Activated naive CD8-positive, alpha-beta T cell (primary cell): ENCODE measurements at regions not wholly inside any gene's neighbourhood (a gene's known extent, or its start where the extent isn't known, plus 50 kb on each side); places are given as distances from the start of the nearest gene placed in this dataset.
"Not testable (repeated sequence)": the region's sequence is repeated elsewhere in the genome, so short reads cannot be mapped to it uniquely, and the experiment has no call there.

Source experiments
- H3K27ac Mint-ChIP-seq: one replicate; pipeline ENCODE4 v1.8.0; 2021; ENCODE audit warnings: mixed read lengths
- H3K27me3 Mint-ChIP-seq: one replicate; pipeline ENCODE4 v1.8.0; 2021; ENCODE audit warnings: mixed read lengths
- H3K36me3 Mint-ChIP-seq: one replicate; pipeline ENCODE4 v1.8.0; 2021; ENCODE audit warnings: mixed read lengths
- H3K4me1 Mint-ChIP-seq: one replicate; pipeline ENCODE4 v1.8.0; 2021; ENCODE audit warnings: low read depth, mixed read lengths
- H3K4me3 Mint-ChIP-seq: one replicate; pipeline ENCODE4 v1.8.0; 2021; ENCODE audit warnings: mild to moderate bottlenecking, mixed read lengths
- H3K9me3 Mint-ChIP-seq: one replicate; pipeline ENCODE4 v1.8.0; 2021; ENCODE audit warnings: low read depth, mixed read lengths

DNA sequence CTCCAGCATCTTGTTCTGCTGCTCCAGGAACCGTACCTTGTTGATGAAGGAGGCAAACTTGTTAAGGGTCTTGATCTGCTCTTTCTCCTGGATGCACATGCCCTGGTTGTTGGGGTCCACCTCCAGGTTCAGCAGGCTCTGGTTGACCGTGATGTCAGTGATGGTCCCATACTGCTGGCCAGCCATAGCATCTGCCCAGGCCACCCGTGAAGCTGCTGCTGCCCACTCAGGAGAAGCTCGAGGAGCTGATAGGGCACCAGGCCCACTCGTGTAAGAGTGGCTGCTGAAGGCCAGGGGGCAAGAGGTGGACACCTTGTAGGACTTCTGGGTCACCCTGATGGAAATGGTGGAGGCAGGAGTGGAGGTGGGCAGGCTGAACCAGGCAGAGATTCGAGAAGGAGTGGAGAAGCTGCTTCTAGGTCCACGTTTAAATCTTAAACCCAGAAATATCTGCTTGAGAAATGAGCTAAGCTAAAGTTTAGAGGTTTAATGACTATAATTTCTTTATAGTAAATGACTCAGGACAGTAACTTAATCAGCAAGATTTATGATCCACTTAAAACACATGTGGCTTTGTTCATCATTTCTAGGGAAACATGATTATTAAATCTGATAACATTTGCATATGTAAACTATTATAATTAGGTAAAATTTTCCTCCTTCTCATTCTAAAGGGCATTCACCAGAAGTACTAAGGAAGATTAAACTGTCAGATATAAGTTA, 358.7 kb upstream of the SETBP1 start:
- no peaks in the 10 kb centered on the region for H3K27me3 Mint-ChIP-seq
- no peaks in the 10 kb centered on the region for H3K36me3 Mint-ChIP-seq
- peaks cover 3% of the 10 kb centered on the region for H3K9me3 Mint-ChIP-seq
- no peaks in the 10 kb centered on the region for H3K4me1 Mint-ChIP-seq
- H3K4me3 Mint-ChIP-seq = no peak overlapping the region
- H3K27ac Mint-ChIP-seq = no peak overlapping the region

DNA sequence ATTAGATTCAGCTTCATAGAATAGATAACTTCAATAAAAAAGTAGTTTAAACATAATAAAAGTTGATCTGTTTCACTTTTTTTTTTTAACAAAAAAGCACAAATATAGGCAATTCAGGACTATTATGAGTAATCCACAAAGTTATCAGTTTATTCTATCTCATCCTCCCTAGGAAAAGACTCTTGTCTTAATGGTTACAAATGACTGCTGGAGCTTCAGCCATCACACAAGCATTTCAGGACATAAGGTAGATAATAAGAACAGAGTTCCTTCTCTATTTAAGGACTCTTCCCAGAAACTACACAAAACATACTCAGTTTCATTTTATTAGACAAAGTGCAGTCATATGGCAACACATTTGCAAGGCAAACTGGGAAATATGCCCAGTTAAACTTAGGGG, 357.6 kb upstream of the SETBP1 start:
- Mint-ChIP-seq H3K27ac (no peak overlapping the region), H3K9me3 (peaks cover 3% of the 10 kb centered on the region), H3K27me3 (no peaks in the 10 kb centered on the region), H3K4me1 (no peaks in the 10 kb centered on the region), H3K36me3 (no peaks in the 10 kb centered on the region), H3K4me3 (no peak overlapping the region)

DNA sequence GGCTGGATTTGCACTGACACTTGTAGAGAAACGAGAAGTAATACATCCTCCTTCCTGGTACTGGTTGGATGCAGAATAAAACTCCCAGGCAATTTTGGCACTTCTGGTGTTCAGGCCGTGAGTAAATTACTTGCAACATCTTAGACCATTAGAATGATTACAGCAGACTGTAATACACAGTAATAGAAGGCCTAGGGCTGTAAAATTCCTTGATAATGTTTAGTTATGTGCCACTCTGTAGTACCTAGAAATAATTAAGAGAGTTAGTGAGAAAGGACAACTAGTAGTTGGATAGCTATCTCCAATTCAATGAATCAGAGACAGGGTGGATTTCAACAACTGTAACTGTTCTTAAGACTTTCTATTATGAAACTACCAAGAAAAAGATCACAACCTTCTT, 356.3 kb upstream of the SETBP1 start:
- H3K4me1 Mint-ChIP-seq = no peaks in the 10 kb centered on the region
- no peaks in the 10 kb centered on the region for H3K27me3 Mint-ChIP-seq
- no peak overlapping the region for H3K4me3 Mint-ChIP-seq
- no peaks in the 10 kb centered on the region for H3K36me3 Mint-ChIP-seq
- peaks cover 3% of the 10 kb centered on the region for H3K9me3 Mint-ChIP-seq
- no peak overlapping the region for H3K27ac Mint-ChIP-seq

- no peak overlapping the region for H3K27ac Mint-ChIP-seq
- H3K4me1 Mint-ChIP-seq = no peaks in the 10 kb centered on the region
- no peak overlapping the region for H3K4me3 Mint-ChIP-seq
- no peaks in the 10 kb centered on the region for H3K27me3 Mint-ChIP-seq
- peaks cover 3% of the 10 kb centered on the region for H3K9me3 Mint-ChIP-seq
- no peaks in the 10 kb centered on the region for H3K36me3 Mint-ChIP-seq
Measured at GRCh38 chr18:44325903-44326635, 354.6 kb upstream of the SETBP1 start.

DNA sequence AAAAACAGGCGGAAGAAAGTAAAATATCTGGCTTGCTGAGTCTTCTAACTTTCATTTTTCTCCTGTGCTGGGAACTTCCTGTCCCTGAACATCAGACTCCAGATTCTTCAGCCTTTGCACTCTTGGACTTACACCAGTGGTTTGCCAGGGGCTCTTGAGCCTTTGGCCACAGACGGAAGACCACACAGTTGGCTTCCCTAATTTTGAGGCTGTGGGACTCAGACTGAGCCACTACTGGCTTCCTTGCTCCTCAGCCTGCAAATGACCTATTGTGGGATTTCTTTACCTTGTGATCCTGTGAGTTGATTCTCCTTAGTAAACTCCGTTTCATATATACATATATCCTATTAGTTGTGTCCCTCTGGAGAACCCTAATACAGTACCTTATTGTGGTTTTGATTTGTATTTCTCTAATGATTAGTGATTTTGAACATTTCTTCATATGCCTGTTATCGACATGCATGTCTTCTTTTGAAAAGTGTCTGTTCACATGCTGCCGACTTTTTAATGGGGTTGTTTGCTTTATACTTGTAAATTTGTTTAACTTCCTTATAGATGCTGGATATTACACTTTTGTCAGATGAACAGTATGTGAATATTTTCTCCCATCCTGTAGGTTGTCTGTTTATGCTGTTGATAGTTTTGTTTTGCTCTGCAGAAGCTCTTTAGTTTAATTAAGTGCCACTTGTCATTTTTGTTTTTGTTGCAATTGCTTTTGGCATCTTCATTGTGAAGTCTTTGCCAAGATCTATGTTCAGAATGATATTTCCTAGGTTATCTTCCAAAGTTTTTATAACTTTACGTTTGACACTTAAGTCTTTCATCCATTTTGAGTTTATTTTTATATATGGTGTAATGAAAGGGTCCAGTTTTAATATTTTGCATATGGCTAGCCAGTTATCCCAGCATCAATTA, 348.8 kb upstream of the SETBP1 start:
- H3K9me3 Mint-ChIP-seq = peaks cover 8% of the 10 kb centered on the region
- no peak overlapping the region for H3K27ac Mint-ChIP-seq
- H3K4me1 Mint-ChIP-seq = no peaks in the 10 kb centered on the region
- H3K4me3 Mint-ChIP-seq = no peak overlapping the region
- no peaks in the 10 kb centered on the region for H3K36me3 Mint-ChIP-seq
- H3K27me3 Mint-ChIP-seq = no peaks in the 10 kb centered on the region

GRCh38 chr18:44341759-44342158, 338.9 kb upstream of the SETBP1 start:
- H3K27ac Mint-ChIP-seq = no peak overlapping the region
- H3K36me3 Mint-ChIP-seq = no peaks in the 10 kb centered on the region
- H3K9me3 Mint-ChIP-seq = peaks cover 28% of the 10 kb centered on the region
- no peaks in the 10 kb centered on the region for H3K4me1 Mint-ChIP-seq
- H3K27me3 Mint-ChIP-seq = no peaks in the 10 kb centered on the region
- H3K4me3 Mint-ChIP-seq = no peak overlapping the region

GRCh38 chr18:44342162-44342561, 338.5 kb upstream of the SETBP1 start:
- H3K27ac Mint-ChIP-seq = no peak overlapping the region
- no peaks in the 10 kb centered on the region for H3K4me1 Mint-ChIP-seq
- no peak overlapping the region for H3K4me3 Mint-ChIP-seq

DNA sequence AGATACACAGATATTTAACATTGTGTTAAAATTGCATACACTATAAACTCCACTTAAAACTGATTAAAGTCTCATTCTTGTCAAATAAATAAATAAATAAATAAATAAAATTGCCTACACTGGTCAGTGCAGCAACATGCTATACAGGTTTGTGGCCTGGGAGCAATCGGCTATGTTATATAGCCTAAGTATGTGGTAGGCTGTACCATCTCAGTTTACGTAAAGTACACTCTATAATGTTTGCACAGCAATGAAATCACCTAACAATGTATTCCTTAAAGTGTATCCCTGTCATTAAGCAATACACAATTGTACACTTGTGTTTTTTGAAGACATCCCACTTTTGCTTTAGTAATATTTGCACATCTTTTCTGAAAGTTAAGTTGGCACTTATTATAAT, 337.7 kb upstream of the SETBP1 start:
- Mint-ChIP-seq H3K27ac (no peak overlapping the region), H3K4me3 (no peak overlapping the region), H3K4me1 (no peaks in the 10 kb centered on the region), H3K27me3 (no peaks in the 10 kb centered on the region), H3K36me3 (no peaks in the 10 kb centered on the region), H3K9me3 (peaks cover 25% of the 10 kb centered on the region)

More at GRCh38 chr18:44342162-44342561, 338.5 kb upstream of the SETBP1 start:
- no peaks in the 10 kb centered on the region for H3K27me3 Mint-ChIP-seq
- H3K9me3 Mint-ChIP-seq = peaks cover 26% of the 10 kb centered on the region
- no peaks in the 10 kb centered on the region for H3K36me3 Mint-ChIP-seq

DNA sequence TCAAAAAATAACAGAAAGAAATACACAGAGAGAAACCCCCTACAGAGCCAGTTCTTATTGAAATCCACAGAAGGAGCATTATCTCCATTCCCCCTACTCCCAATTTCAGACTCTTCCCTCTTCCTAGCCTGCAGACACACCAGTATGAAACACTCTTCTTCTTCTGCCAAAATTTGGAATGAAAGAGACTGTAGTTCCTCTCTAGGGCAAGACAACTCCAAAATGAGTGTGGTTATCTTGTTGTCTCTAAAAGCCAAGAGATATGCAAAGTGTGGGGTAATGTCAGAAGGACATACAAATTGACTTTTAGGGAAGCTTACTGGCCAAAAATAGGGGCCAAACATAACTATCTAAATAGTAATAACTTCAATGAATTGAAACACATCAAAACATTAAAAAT, 337.1 kb upstream of the SETBP1 start:
- no peaks in the 10 kb centered on the region for H3K36me3 Mint-ChIP-seq

GRCh38 chr18:44356566-44357157, 324.0 kb upstream of the SETBP1 start:
- no peak overlapping the region for H3K27ac Mint-ChIP-seq
- no peaks in the 10 kb centered on the region for H3K27me3 Mint-ChIP-seq
- no peaks in the 10 kb centered on the region for H3K4me1 Mint-ChIP-seq
- H3K4me3 Mint-ChIP-seq = no peak overlapping the region
- no peaks in the 10 kb centered on the region for H3K36me3 Mint-ChIP-seq
- no peaks in the 10 kb centered on the region for H3K9me3 Mint-ChIP-seq

More for the DNA sequence above, 337.1 kb upstream of the SETBP1 start:
- H3K27me3 Mint-ChIP-seq = no peaks in the 10 kb centered on the region
- H3K27ac Mint-ChIP-seq = no peak overlapping the region
- H3K4me3 Mint-ChIP-seq = no peak overlapping the region
- peaks cover 19% of the 10 kb centered on the region for H3K9me3 Mint-ChIP-seq
- H3K4me1 Mint-ChIP-seq = no peaks in the 10 kb centered on the region

GRCh38 chr18:44358402-44358801, 322.3 kb upstream of the SETBP1 start:
- no peaks in the 10 kb centered on the region for H3K4me1 Mint-ChIP-seq
- H3K4me3 Mint-ChIP-seq = no peak overlapping the region
- no peaks in the 10 kb centered on the region for H3K9me3 Mint-ChIP-seq
- H3K36me3 Mint-ChIP-seq = no peaks in the 10 kb centered on the region
- H3K27ac Mint-ChIP-seq = no peak overlapping the region
- H3K27me3 Mint-ChIP-seq = no peaks in the 10 kb centered on the region

DNA sequence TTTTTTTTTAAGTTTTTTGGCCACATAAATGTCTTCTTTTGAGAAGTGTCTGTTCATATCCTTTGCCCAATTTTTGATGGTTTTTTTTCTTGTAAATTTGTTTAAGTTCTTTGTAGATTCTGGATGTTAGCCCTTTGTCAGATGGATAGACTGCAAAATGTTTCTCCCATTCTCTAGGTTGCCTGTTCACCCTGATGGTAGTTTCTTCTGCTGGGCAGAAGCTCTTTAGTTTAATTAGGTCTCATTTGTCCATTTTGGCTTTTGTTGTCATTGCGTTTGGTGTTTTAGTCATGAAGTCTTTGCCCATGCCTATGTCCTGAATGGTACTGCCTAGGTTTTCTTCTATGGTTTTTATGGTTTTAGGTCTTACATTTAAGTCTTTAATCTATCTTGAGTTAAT, 320.9 kb upstream of the SETBP1 start:
- not testable (repeated sequence) for H3K4me1 Mint-ChIP-seq, H3K27me3 Mint-ChIP-seq, H3K9me3 Mint-ChIP-seq, H3K4me3 Mint-ChIP-seq, H3K27ac Mint-ChIP-seq, H3K36me3 Mint-ChIP-seq

GRCh38 chr18:44362213-44362612, 318.5 kb upstream of the SETBP1 start:
- H3K9me3 Mint-ChIP-seq, H3K36me3 Mint-ChIP-seq, H3K27ac Mint-ChIP-seq, H3K4me3 Mint-ChIP-seq, H3K4me1 Mint-ChIP-seq, H3K27me3 Mint-ChIP-seq: not testable (repeated sequence)

DNA sequence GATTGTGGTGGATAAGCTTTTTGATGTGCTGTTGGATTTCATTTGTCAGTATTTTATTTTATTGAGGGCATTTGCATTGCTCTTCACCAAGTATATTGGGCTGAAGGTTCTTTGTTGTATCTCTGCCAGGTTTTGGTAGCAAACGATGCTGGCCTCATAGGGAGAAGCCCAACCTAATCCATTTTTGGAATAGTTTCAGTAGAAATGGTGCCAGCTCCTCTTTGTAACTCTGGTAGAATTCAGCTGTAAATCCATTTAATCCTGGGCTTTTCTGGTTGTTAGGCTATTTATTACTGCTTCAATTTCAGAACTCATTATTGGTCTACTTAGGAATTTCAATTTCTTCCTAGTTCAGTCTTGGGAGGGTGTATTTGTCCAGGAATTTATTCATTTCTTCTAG, 309.8 kb upstream of the SETBP1 start:
- Mint-ChIP-seq H3K27me3 (peaks cover 1% of the 10 kb centered on the region), H3K4me3 (no peak overlapping the region), H3K9me3 (peaks cover 26% of the 10 kb centered on the region), H3K4me1 (no peaks in the 10 kb centered on the region), H3K36me3 (peaks cover 8% of the 10 kb centered on the region), H3K27ac (no peak overlapping the region)

DNA sequence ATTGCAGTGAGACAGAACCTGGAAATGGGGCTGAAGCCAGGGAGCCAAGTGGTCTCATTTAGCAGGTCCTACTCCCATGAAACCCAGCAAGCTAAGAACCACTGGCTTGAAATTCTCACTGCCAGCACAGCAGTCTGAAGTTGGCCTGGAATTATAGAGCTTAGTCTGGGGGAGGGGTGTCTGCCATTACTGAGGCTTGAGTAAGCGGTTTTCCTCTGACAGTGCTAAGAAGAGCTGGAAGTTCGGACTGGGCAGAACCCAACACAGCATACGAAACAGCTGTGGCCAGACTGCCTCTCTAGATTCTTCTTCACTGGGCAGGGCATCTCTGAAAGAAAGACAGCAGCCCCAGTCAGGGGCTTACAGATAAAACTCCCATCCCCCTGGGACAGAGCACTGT, 305.7 kb upstream of the SETBP1 start:
- H3K9me3 Mint-ChIP-seq = peaks cover 26% of the 10 kb centered on the region
- H3K27me3 Mint-ChIP-seq = peaks cover 4% of the 10 kb centered on the region
- H3K36me3 Mint-ChIP-seq = peaks cover 6% of the 10 kb centered on the region
- no peak overlapping the region for H3K27ac Mint-ChIP-seq
- no peaks in the 10 kb centered on the region for H3K4me1 Mint-ChIP-seq
- H3K4me3 Mint-ChIP-seq = no peak overlapping the region
